IPS DF 6.9 (cell line): ENCODE measurements at regions not wholly inside any gene's neighbourhood (a gene's known extent, or its start where the extent isn't known, plus 50 kb on each side); places are given as distances from the start of the nearest gene placed in this dataset.
A peak's percentile ranks its signal among the peaks of the same experiment; 100 is the strongest.
"Not testable (repeated sequence)": the region's sequence is repeated elsewhere in the genome, so short reads cannot be mapped to it uniquely, and the experiment has no call there.

Source experiments
- DNase-seq: peaks from one replicate; pipeline ENCODE4 v3.0.0-alpha.2; 2013; ENCODE audit warnings: low read depth, low spot score
- H3K27ac ChIP-seq: one replicate; pipeline ENCODE4 v1.5.1; 2013; ENCODE audit warnings: low read length, control low read depth
- H3K27me3 ChIP-seq: 2 replicates; pipeline ENCODE4 v1.6.1; 2013; ENCODE audit warnings: mild to moderate bottlenecking, low read length; ENCODE audit not compliant: control insufficient read depth, insufficient read depth
- H3K36me3 ChIP-seq: 2 replicates; pipeline ENCODE4 v1.6.1; 2013; ENCODE audit warnings: low read length; ENCODE audit not compliant: control insufficient read depth, insufficient read depth
- H3K4me1 ChIP-seq: 2 replicates; pipeline ENCODE4 v1.6.1; 2013; ENCODE audit warnings: low read length; ENCODE audit not compliant: control insufficient read depth, insufficient read depth
- H3K4me3 ChIP-seq: 2 replicates; pipeline ENCODE4 v1.5.1; 2013; ENCODE audit warnings: mild to moderate bottlenecking, low read length
- H3K9me3 ChIP-seq: 2 replicates; pipeline ENCODE4 v1.6.1; 2013; ENCODE audit warnings: low read length, inconsistent platforms; ENCODE audit not compliant: control insufficient read depth, insufficient read depth
- WGBS: extraction: QIAGEN DNeasy Blood & Tissue Kit; methylation state at CpG from one replicate; pipeline ENCODE4 v1.1.7; 2013; ENCODE audit warnings: mixed read lengths, missing lambda C conversion rate; ENCODE audit not compliant: insufficient read length, insufficient coverage; 5-methylcytosine and 5-hydroxymethylcytosine counted together

GRCh38 chr1:242923603-242924002 lies 331.5 kb downstream of the CEP170 start:
- not testable (repeated sequence) for H3K27me3 ChIP-seq, H3K4me1 ChIP-seq, H3K36me3 ChIP-seq, DNase-seq, H3K27ac ChIP-seq, H3K9me3 ChIP-seq, H3K4me3 ChIP-seq
- WGBS: no CpG with 5 or more reads among the region's 3 CpGs

GRCh38 chr1:242914729-242915128 lies 340.4 kb downstream of the CEP170 start:
- no CpG with 5 or more reads among the region's 4 CpGs for WGBS
- not testable (repeated sequence) for DNase-seq, H3K36me3 ChIP-seq, H3K4me3 ChIP-seq, H3K9me3 ChIP-seq, H3K27ac ChIP-seq, H3K27me3 ChIP-seq, H3K4me1 ChIP-seq

- not testable (repeated sequence) for H3K9me3 ChIP-seq, H3K27ac ChIP-seq, H3K4me1 ChIP-seq, H3K36me3 ChIP-seq, DNase-seq, H3K4me3 ChIP-seq, H3K27me3 ChIP-seq
- no CpG with 5 or more reads among the region's 1 CpG for WGBS
Measured at GRCh38 chr1:242912855-242913254, 342.2 kb downstream of the CEP170 start.

- not testable (repeated sequence) for H3K4me1 ChIP-seq, H3K36me3 ChIP-seq, H3K9me3 ChIP-seq, H3K27me3 ChIP-seq, H3K4me3 ChIP-seq, DNase-seq, H3K27ac ChIP-seq
- WGBS: 100% methylated on average over 1 of the region's 2 CpGs
Measured at GRCh38 chr1:242900558-242900957, 354.5 kb downstream of the CEP170 start.

GRCh38 chr1:242890192-242890741 lies 364.8 kb downstream of the CEP170 start:
- Histone ChIP-seq H3K4me3 (peak overlapping the region; percentile 7; the same call in 1 of the 2 replicates), H3K9me3 (no peaks in the 10 kb centered on the region), H3K36me3 (no peaks in the 10 kb centered on the region), H3K4me1 (no peaks in the 10 kb centered on the region), H3K27ac (no peak overlapping the region), H3K27me3 (no peaks in the 10 kb centered on the region)
- no CpG with 5 or more reads among the region's 42 CpGs for WGBS
- DNase-seq: peak; percentile 7

- no peaks in the 10 kb centered on the region for H3K36me3 ChIP-seq
- no CpG with 5 or more reads among the region's 2 CpGs for WGBS
- DNase-seq: no peak
- no peaks in the 10 kb centered on the region for H3K4me1 ChIP-seq
- H3K4me3 ChIP-seq: no peak overlapping the region
- H3K27ac ChIP-seq: no peak overlapping the region
- H3K9me3 ChIP-seq: no peaks in the 10 kb centered on the region
- no peaks in the 10 kb centered on the region for H3K27me3 ChIP-seq
Measured at GRCh38 chr1:242886137-242886536, 361.6 kb upstream of the PLD5 start.

- H3K4me3 ChIP-seq, H3K9me3 ChIP-seq, H3K4me1 ChIP-seq, H3K36me3 ChIP-seq, DNase-seq, H3K27me3 ChIP-seq, H3K27ac ChIP-seq: not testable (repeated sequence)
- no CpG with 5 or more reads among the region's 5 CpGs for WGBS
Measured at GRCh38 chr1:242880022-242880421, 355.5 kb upstream of the PLD5 start.

GRCh38 chr1:242877743-242878142 lies 353.2 kb upstream of the PLD5 start:
- no peaks in the 10 kb centered on the region for H3K27me3 ChIP-seq
- no peaks in the 10 kb centered on the region for H3K4me1 ChIP-seq
- no peaks in the 10 kb centered on the region for H3K9me3 ChIP-seq
- no peak for DNase-seq
- no peak overlapping the region for H3K4me3 ChIP-seq
- H3K36me3 ChIP-seq: no peaks in the 10 kb centered on the region
- H3K27ac ChIP-seq: no peak overlapping the region

GRCh38 chr1:242877229-242877628 lies 352.7 kb upstream of the PLD5 start:
- Histone ChIP-seq H3K4me1 (no peaks in the 10 kb centered on the region), H3K27ac (no peak overlapping the region), H3K9me3 (no peaks in the 10 kb centered on the region), H3K36me3 (no peaks in the 10 kb centered on the region), H3K4me3 (no peak overlapping the region), H3K27me3 (no peaks in the 10 kb centered on the region)
- no CpG with 5 or more reads among the region's 2 CpGs for WGBS
- no peak for DNase-seq

- no peak overlapping the region for H3K4me3 ChIP-seq
- H3K9me3 ChIP-seq: no peaks in the 10 kb centered on the region
- H3K27me3 ChIP-seq: no peaks in the 10 kb centered on the region
- H3K27ac ChIP-seq: no peak overlapping the region
- WGBS: no CpG with 5 or more reads among the region's 1 CpG
- no peak for DNase-seq
- H3K4me1 ChIP-seq: no peaks in the 10 kb centered on the region
- H3K36me3 ChIP-seq: no peaks in the 10 kb centered on the region
Measured at GRCh38 chr1:242876030-242876429, 351.5 kb upstream of the PLD5 start.

GRCh38 chr1:242873661-242874060 lies 349.2 kb upstream of the PLD5 start:
- WGBS: no CpG with 5 or more reads among the region's 1 CpG
- DNase-seq: no peak
- no peak overlapping the region for H3K27ac ChIP-seq
- H3K4me3 ChIP-seq: no peak overlapping the region
- no peaks in the 10 kb centered on the region for H3K9me3 ChIP-seq
- no peaks in the 10 kb centered on the region for H3K27me3 ChIP-seq
- no peaks in the 10 kb centered on the region for H3K36me3 ChIP-seq
- H3K4me1 ChIP-seq: peaks cover 1% of the 10 kb centered on the region; the same call in 1 of the 2 replicates
